Adipocyte (in vitro differentiated cells): ENCODE measurements at regions not wholly inside any gene's neighbourhood (a gene's known extent, or its start where the extent isn't known, plus 50 kb on each side); places are given as distances from the start of the nearest gene placed in this dataset.
"Not testable (repeated sequence)": the region's sequence is repeated elsewhere in the genome, so short reads cannot be mapped to it uniquely, and the experiment has no call there.

ENCODE experiments used
- DNase-seq: peaks from one replicate; pipeline ENCODE4 v3.0.0-alpha.2; 2015; ENCODE audit warnings: low read depth
- H3K27me3 ChIP-seq: replicated peaks from 2 replicates; pipeline ENCODE4 v1.7.0; 2013; ENCODE audit warnings: mild to moderate bottlenecking, low read length, moderate library complexity; ENCODE audit not compliant: control insufficient read depth, insufficient read depth
- H3K36me3 ChIP-seq: 2 replicates; pipeline ENCODE4 v1.7.0; 2013; ENCODE audit warnings: low read length, mild to moderate bottlenecking, moderate library complexity; ENCODE audit not compliant: control insufficient read depth, insufficient read depth, severe bottlenecking
- H3K4me1 ChIP-seq: 2 replicates; pipeline ENCODE4 v1.7.0; 2013; ENCODE audit warnings: mild to moderate bottlenecking, low read length, moderate library complexity; ENCODE audit not compliant: control insufficient read depth, insufficient read depth
- H3K4me3 ChIP-seq: 2 replicates; pipeline ENCODE4 v1.7.0; 2013; ENCODE audit warnings: mild to moderate bottlenecking, low read length, moderate library complexity
- H3K9ac ChIP-seq: 2 replicates; pipeline ENCODE4 v1.7.0; 2013; ENCODE audit warnings: mild to moderate bottlenecking, low read length, moderate library complexity
- H3K9me3 ChIP-seq: 2 replicates; pipeline ENCODE4 v1.7.0; 2013; ENCODE audit warnings: mild to moderate bottlenecking, low read length, moderate library complexity; ENCODE audit not compliant: control insufficient read depth

- Histone ChIP-seq H3K4me3 (no peak overlapping the region), H3K9ac (no peak overlapping the region), H3K9me3 (no peaks in the 10 kb centered on the region), H3K4me1 (peaks cover 16% of the 10 kb centered on the region), H3K27me3 (no peaks in the 10 kb centered on the region), H3K36me3 (no peaks in the 10 kb centered on the region)
- peak; percentile 95 for DNase-seq
Measured at GRCh38 chr5:123951582-123951977, 439.6 kb downstream of the CSNK1G3 start.

- Histone ChIP-seq H3K9ac (no peak overlapping the region), H3K4me3 (no peak overlapping the region), H3K36me3 (no peaks in the 10 kb centered on the region), H3K4me1 (peaks cover 16% of the 10 kb centered on the region), H3K9me3 (no peaks in the 10 kb centered on the region), H3K27me3 (no peaks in the 10 kb centered on the region)
- peak; percentile 4 for DNase-seq
Measured at GRCh38 chr5:123950701-123951581, 439.0 kb downstream of the CSNK1G3 start.

- Histone ChIP-seq H3K36me3 (no peaks in the 10 kb centered on the region), H3K4me1 (peaks cover 16% of the 10 kb centered on the region), H3K9me3 (no peaks in the 10 kb centered on the region), H3K4me3 (no peak overlapping the region), H3K9ac (no peak overlapping the region), H3K27me3 (no peaks in the 10 kb centered on the region)
- no peak for DNase-seq
Measured at GRCh38 chr5:123949807-123950340, 437.9 kb downstream of the CSNK1G3 start.

DNA sequence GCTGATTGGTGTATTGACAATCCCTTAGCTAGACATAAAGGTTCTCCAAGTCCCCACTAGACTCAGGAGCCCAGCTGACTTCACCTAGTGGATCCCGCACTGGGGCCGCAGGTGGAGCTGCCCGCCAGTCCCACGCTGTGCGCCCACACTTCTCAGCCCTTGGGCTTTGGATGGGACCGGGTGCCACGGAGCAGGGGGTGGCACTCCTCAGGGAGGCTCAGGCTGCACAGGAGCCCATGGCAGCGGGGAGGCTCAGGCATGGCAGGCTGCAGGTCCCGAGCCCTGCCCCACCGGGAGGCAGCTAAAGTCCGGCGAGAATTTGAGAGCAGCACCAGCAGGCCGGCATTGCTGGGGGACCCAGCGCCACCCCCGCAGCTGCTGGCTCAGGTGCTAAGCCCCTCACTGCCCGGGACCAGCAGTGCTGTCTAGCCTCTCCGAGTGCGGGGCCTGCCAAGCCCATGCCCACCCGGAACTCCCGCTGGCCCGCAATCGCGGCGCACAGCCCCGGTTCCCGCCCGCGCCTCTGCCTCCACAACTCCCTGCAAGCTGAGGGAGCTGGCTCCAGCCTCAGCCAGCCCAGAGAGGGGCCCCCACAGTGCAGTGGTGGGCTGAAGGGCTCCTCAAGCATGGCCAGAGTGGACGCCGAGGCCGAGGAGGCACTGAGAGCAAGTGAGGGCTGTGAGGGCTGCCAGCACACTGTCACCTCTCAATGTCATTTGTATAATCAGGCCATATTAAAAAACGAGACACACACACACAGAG, 437.2 kb downstream of the CSNK1G3 start:
- no peak overlapping the region for H3K4me3 ChIP-seq
- peaks cover 16% of the 10 kb centered on the region for H3K4me1 ChIP-seq
- H3K27me3 ChIP-seq, result no peaks in the 10 kb centered on the region
- H3K9ac ChIP-seq, result no peak overlapping the region
- H3K36me3 ChIP-seq, result no peaks in the 10 kb centered on the region
- no peak for DNase-seq
- no peaks in the 10 kb centered on the region for H3K9me3 ChIP-seq

DNA sequence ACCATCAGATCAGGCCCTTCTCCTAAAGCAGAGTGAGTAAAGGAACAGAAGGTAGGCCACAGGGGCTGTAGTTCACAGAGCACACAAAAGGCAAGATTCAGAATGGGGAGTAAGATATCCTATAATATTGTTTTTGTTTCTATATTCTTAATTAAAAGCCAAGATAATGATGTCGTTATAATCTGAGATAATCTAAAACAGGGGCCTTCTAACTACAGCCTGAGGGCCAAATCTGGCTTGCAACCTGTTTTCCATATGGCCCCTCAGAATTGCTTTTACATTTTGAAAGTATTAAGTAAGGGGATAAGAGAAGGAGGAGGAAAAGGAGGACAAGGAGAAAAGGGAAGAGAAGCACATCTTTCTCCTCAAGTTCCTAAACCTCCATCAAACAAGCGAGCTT, 435.8 kb downstream of the CSNK1G3 start:
- Histone ChIP-seq H3K9ac (no peak overlapping the region), H3K4me1 (peaks cover 16% of the 10 kb centered on the region), H3K36me3 (no peaks in the 10 kb centered on the region), H3K4me3 (no peak overlapping the region), H3K27me3 (no peaks in the 10 kb centered on the region), H3K9me3 (peaks cover 3% of the 10 kb centered on the region)
- DNase-seq, result no peak

- Histone ChIP-seq H3K36me3 (no peaks in the 10 kb centered on the region), H3K9me3 (peaks cover 14% of the 10 kb centered on the region), H3K4me3 (no peak overlapping the region), H3K9ac (no peak overlapping the region), H3K4me1 (peaks cover under 1% of the 10 kb centered on the region), H3K27me3 (no peaks in the 10 kb centered on the region)
- no peak for DNase-seq
Measured at GRCh38 chr5:123945548-123945947, 433.6 kb downstream of the CSNK1G3 start.

GRCh38 chr5:123943151-123943550, 431.2 kb downstream of the CSNK1G3 start:
- no peak overlapping the region for H3K4me3 ChIP-seq
- no peaks in the 10 kb centered on the region for H3K36me3 ChIP-seq
- H3K9me3 ChIP-seq, result peaks cover 14% of the 10 kb centered on the region
- H3K27me3 ChIP-seq, result no peaks in the 10 kb centered on the region
- peak; percentile 14 for DNase-seq
- H3K9ac ChIP-seq, result no peak overlapping the region
- H3K4me1 ChIP-seq, result no peaks in the 10 kb centered on the region

- H3K9me3 ChIP-seq, result peaks cover 39% of the 10 kb centered on the region
- no peaks in the 10 kb centered on the region for H3K36me3 ChIP-seq
- H3K4me3 ChIP-seq, result no peak overlapping the region
- no peak overlapping the region for H3K9ac ChIP-seq
- no peak for DNase-seq
- H3K4me1 ChIP-seq, result no peaks in the 10 kb centered on the region
- H3K27me3 ChIP-seq, result no peaks in the 10 kb centered on the region
Measured at GRCh38 chr5:123940416-123940815, 428.4 kb downstream of the CSNK1G3 start.

DNA sequence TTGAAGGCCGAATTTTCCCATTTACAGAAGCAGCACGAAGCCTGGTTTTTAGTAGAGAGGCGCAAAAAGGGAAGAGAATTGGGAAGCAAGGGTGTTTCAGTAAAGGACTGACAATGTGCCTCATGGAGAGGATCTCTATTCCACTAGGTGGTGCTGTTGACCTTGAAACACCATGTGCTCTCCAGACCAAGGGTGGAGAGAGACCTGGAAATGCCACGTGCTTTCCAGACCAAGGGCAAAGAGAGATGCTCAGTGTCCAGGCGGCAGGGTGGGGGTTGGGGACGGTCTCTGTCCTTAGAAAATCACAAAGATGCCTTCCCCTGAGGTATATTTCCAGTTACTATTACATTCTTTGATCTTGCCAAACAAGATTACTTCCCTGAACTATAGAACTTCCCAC, 425.3 kb downstream of the CSNK1G3 start:
- H3K4me1 ChIP-seq, result no peaks in the 10 kb centered on the region
- no peak overlapping the region for H3K9ac ChIP-seq
- H3K4me3 ChIP-seq, result no peak overlapping the region
- no peaks in the 10 kb centered on the region for H3K36me3 ChIP-seq
- H3K9me3 ChIP-seq, result peaks cover 33% of the 10 kb centered on the region
- peak; percentile 82 for DNase-seq
- H3K27me3 ChIP-seq, result no peaks in the 10 kb centered on the region

GRCh38 chr5:123936548-123936947, 424.6 kb downstream of the CSNK1G3 start:
- H3K9me3 ChIP-seq, result peaks cover 31% of the 10 kb centered on the region

DNA sequence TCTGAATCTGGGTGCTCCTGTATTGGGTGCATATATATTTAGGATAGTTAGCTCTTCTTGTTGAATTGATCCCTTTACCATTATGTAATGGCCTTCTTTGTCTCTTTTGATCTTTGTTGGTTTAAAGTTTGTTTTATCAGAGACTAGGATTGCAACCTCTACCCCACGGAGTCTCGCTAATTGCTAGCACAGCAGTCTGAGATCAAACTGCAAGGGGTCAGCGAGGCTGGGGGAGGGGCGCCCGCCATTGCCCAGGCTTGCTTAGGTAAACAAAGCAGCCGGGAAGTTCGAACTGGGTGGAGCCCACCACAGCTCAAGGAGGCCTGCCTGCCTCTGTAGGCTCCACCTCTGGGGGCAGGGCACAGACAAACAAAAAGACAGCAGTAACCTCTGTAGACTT, 421.8 kb downstream of the CSNK1G3 start:
- H3K27me3 ChIP-seq, H3K36me3 ChIP-seq, H3K4me3 ChIP-seq, DNase-seq, H3K9ac ChIP-seq, H3K4me1 ChIP-seq: not testable (repeated sequence)
- peaks cover 25% of the 10 kb centered on the region for H3K9me3 ChIP-seq

More at GRCh38 chr5:123936548-123936947, 424.6 kb downstream of the CSNK1G3 start:
- no peak for DNase-seq
- H3K9ac ChIP-seq, result no peak overlapping the region
- H3K27me3 ChIP-seq, result no peaks in the 10 kb centered on the region
- no peak overlapping the region for H3K4me3 ChIP-seq
- no peaks in the 10 kb centered on the region for H3K36me3 ChIP-seq
- H3K4me1 ChIP-seq, result no peaks in the 10 kb centered on the region
